ENCODE measurements at regions not wholly inside any gene's neighbourhood (a gene's known extent, or its start where the extent isn't known, plus 50 kb on each side); places are given as distances from the start of the nearest gene placed in this dataset.

DNA sequence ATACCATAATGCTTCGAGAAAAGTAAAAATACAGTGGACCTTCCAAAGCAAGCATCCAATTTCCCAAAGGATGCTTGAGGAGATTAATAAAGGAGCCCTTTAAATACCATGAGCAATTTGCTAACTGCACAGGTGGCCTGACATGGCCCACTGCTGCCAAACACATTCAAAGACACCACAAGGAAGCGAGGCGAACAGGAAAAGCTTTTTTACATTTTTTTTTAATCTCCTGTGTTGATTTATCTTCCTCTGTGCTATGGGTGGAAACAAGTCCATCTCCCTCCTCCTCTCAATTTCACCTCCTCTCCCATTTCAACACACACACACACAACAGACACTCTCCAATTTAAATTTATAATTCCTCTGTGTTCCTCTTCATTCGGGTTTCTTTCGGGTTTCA is 243.4 kb downstream of the IGSF11 start:
- H3K4me3 ChIP-seq (ENCODE audit: low read depth, low read length): no peak overlapping the region
- no peak for DNase-seq (ENCODE audit: low read depth)
- TF ChIP-seq CTCF (conservative IDR thresholded peaks at IDR 0.05; ENCODE audit: low read depth, low read length): no peak

DNA sequence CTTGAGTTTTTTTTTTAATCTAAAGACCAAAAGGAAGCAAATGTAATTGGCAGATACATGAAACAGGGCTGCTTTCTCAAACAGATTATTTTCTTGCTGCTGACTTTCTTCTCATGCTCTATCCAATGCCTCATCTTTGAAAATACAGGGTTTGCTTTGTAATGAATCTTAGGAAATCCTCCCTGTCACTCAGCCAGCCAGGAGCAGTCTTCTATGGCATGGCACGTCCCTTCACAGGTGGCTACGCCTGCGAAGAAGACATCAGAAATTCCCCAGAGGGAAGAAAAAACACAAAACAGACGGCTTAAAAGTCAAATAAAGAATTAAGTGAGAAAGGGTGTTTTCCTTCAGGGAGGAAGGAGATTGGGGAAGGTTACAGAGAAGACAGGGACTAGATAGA is 242.5 kb downstream of the IGSF11 start:
- DNase-seq (ENCODE audit: low read depth): no peak
- no peak for TF ChIP-seq CTCF (conservative IDR thresholded peaks at IDR 0.05; ENCODE audit: low read depth, low read length)
- H3K4me3 ChIP-seq (ENCODE audit: low read depth, low read length): no peak overlapping the region

DNA sequence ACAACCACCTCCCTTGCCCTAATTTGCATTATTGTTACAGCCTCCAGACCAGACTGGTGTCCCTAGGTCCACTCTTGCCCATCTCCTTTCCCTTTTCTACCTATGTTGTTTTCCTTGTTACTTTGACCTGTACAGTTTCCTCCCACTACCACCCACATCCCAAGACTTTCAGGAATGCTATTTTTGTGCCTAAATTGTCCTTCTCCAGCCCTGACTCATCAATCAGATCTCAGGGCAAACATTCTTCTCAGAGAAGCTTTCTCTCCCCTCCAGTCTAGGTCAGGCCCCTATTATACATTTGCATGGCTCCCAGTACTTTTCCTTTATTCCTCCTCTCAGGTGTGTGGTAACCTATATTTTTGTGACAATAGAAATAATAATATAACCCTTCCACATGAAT is 241.5 kb downstream of the IGSF11 start:
- DNase-seq (ENCODE audit: low read depth): no peak
- no peak overlapping the region for H3K4me3 ChIP-seq (ENCODE audit: low read depth, low read length)
- no peak for TF ChIP-seq CTCF (conservative IDR thresholded peaks at IDR 0.05; ENCODE audit: low read depth, low read length)

GRCh38 chr3:118799303-118799702 is 235.3 kb downstream of the IGSF11 start:
- DNase-seq (ENCODE audit: low read depth): no peak
- TF ChIP-seq CTCF (conservative IDR thresholded peaks at IDR 0.05; ENCODE audit: low read depth, low read length): no peak
- no peak overlapping the region for H3K4me3 ChIP-seq (ENCODE audit: low read depth, low read length)

DNA sequence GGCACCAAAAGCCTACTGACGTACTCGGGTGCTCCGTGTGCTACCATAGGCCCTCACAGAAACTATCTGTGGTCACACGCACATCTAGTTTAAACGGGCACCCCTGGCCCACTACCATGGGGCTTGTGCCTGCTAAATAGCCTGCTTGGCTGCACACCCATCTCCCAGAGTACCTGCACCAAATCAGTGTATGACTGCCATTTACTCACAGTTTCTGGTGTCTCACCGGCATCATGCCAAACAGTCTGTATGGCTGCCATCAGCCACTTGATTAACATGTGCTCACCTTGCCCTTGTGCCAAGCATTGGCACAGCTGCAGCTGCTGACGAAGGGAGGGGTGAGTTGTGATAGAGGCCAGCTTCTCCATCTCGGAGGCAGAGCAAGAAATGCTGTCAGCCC is 232.7 kb downstream of the IGSF11 start:
- DNase-seq (ENCODE audit: low read depth): no peak
- no peak overlapping the region for H3K4me3 ChIP-seq (ENCODE audit: low read depth, low read length)
- no peak for TF ChIP-seq CTCF (conservative IDR thresholded peaks at IDR 0.05; ENCODE audit: low read depth, low read length)

- no peak for DNase-seq (ENCODE audit: low read depth)
- H3K4me3 ChIP-seq (ENCODE audit: low read depth, low read length): no peak overlapping the region
- TF ChIP-seq CTCF (conservative IDR thresholded peaks at IDR 0.05; ENCODE audit: low read depth, low read length): no peak
Observed at GRCh38 chr3:118802325-118803095, 232.1 kb downstream of the IGSF11 start.

GRCh38 chr3:118803096-118803476 is 231.6 kb downstream of the IGSF11 start:
- no peak for TF ChIP-seq CTCF (conservative IDR thresholded peaks at IDR 0.05; ENCODE audit: low read depth, low read length)

More at GRCh38 chr3:118803096-118803476, 231.6 kb downstream of the IGSF11 start:
- DNase-seq (ENCODE audit: low read depth): no peak
- H3K4me3 ChIP-seq (ENCODE audit: low read depth, low read length): no peak overlapping the region

Measured in choroid plexus epithelial cell (primary cell).